GM12878 (cell line): ENCODE measurements at regions not wholly inside any gene's neighbourhood (a gene's known extent, or its start where the extent isn't known, plus 50 kb on each side); places are given as distances from the start of the nearest gene placed in this dataset.

Experiments
- ATAC-seq: fragments of 200-7000 bp; cut with Tn5 transposase; 3 replicates; pipeline ENCODE4 v1.9.1; 2020; ENCODE audit warnings: mild to moderate bottlenecking, moderate library complexity
- BruUV-seq: library from RNA; stranded (reverse); fragments of 400-500 nt; replicated peaks from 2 replicates; lab custom pipeline; 2021; lab: Mats Ljungman, UMichigan
- CTCF ChIA-PET: fragments of 300-600 bp; sonication (Branson Sonifier 250); formaldehyde crosslinking; extraction: SDS; loops from one replicate; lab custom pipeline; 2021; ENCODE audit warnings: inconsistent platforms; lab: Yijun Ruan, JAX
- POLR2A ChIA-PET: fragments of 350-600 bp; formaldehyde crosslinking; extraction: SDS; loops from one replicate; lab custom pipeline; 2021; ENCODE audit warnings: inconsistent platforms; lab: Charles Lee
- RAD21 ChIA-PET: fragments of 300-600 bp; sonication (Branson Sonifier 250); formaldehyde crosslinking; loops from one replicate; lab custom pipeline; 2023; ENCODE audit warnings: antibody characterized with exemption; ENCODE audit not compliant: unreplicated experiment; lab: Charles Lee
- SMC1A ChIA-PET: fragments of 300-600 bp; sonication (Branson Sonifier 250); formaldehyde crosslinking; loops from one replicate; lab custom pipeline; 2023; ENCODE audit not compliant: unreplicated experiment, uncharacterized antibody; lab: Charles Lee
- DNase-seq: peaks from one replicate; pipeline ENCODE4 v3.0.0-alpha.2; 2011; ENCODE audit warnings: low read depth, low spot score
- FAIRE-seq: peaks from 3 replicates; lab custom pipeline; 2011; peaks lifted over from hg19 to GRCh38; lab: Jason Lieb, UNC
- H2AFZ ChIP-seq: 2 replicates; pipeline ENCODE4 v1.6.0; 2011; ENCODE audit warnings: low read depth, low read length, control low read depth; ENCODE audit not compliant: control insufficient read depth
- H3K27ac ChIP-seq: 2 replicates; pipeline ENCODE4 v1.5.1; 2011; ENCODE audit warnings: control low read depth; ENCODE audit not compliant: control insufficient read depth, insufficient read depth
- H3K27me3 ChIP-seq, 2 experiments: replicated peaks in 1 of 2; 2 replicates each; pipeline versions ENCODE4 v1.6.0 to v1.6.1; 2011; ENCODE audit warnings: low read length in 1 of 2; ENCODE audit not compliant: control insufficient read depth in 2 of 2, insufficient read depth in 2 of 2
- H3K36me3 ChIP-seq, 2 experiments: 2 replicates each; pipeline ENCODE4 v1.5.1; 2011; ENCODE audit warnings: low read length in 1 of 2; ENCODE audit not compliant: control insufficient read depth in 2 of 2, insufficient read depth in 2 of 2
- H3K4me1 ChIP-seq: 2 replicates; pipeline ENCODE4 v1.6.1; 2011; ENCODE audit warnings: mild to moderate bottlenecking, low read length, moderate library complexity, mixed read lengths; ENCODE audit not compliant: control insufficient read depth, insufficient read depth
- H3K4me2 ChIP-seq: 2 replicates; pipeline ENCODE4 v1.6.0; 2011; ENCODE audit warnings: control low read depth; ENCODE audit not compliant: control insufficient read depth, insufficient read depth
- H3K4me3 ChIP-seq: fragments of 200-600 bp; sonication (generic); 2 replicates; pipeline ENCODE4 v1.5.1; 2016
- H3K79me2 ChIP-seq: 2 replicates; pipeline ENCODE4 v1.6.0; 2011; ENCODE audit warnings: low read length; ENCODE audit not compliant: control insufficient read depth, insufficient read depth
- H3K9ac ChIP-seq: 2 replicates; pipeline ENCODE4 v1.8.0; 2011; ENCODE audit warnings: low read length, control low read depth, mixed read lengths; ENCODE audit not compliant: control insufficient read depth, insufficient read depth
- H3K9me3 ChIP-seq: replicated peaks from 3 replicates; pipeline ENCODE4 v1.5.1; 2011; ENCODE audit warnings: mild to moderate bottlenecking, low read length; ENCODE audit not compliant: control insufficient read depth, insufficient read depth
- H4K20me1 ChIP-seq: 2 replicates; pipeline ENCODE4 v1.6.0; 2011; ENCODE audit not compliant: control insufficient read depth, insufficient read depth
- ATF7 ChIP-seq: fragments of 450-650 bp; IDR thresholded peaks from 2 replicates; pipeline ENCODE4 v1.6.1; 2016; ENCODE audit warnings: low read depth, mild to moderate bottlenecking
- BACH1 ChIP-seq: fragments of 450-650 bp; IDR thresholded peaks from 2 replicates; pipeline ENCODE4 v1.6.1; 2017; ENCODE audit warnings: mild to moderate bottlenecking, borderline replicate concordance
- BCLAF1 ChIP-seq: fragments of 450-650 bp; IDR thresholded peaks from 2 replicates; pipeline ENCODE4 v1.6.1; 2017; ENCODE audit warnings: antibody characterized with exemption, mild to moderate bottlenecking, moderate library complexity
- CREM ChIP-seq: IDR thresholded peaks from 2 replicates; pipeline ENCODE4 v1.6.1; 2014; ENCODE audit warnings: antibody characterized with exemption, low read depth
- HCFC1 ChIP-seq: fragments of 150-350 bp; IDR thresholded peaks from 2 replicates; pipeline ENCODE4 v1.6.1; 2014; ENCODE audit warnings: low read length
- HDAC2 ChIP-seq: fragments of 200-600 bp; sonication (generic); IDR thresholded peaks from 2 replicates; pipeline ENCODE4 v1.6.1; 2017
- JUNB ChIP-seq: IDR thresholded peaks from 2 replicates; pipeline ENCODE4 v1.6.1; 2016; ENCODE audit warnings: antibody characterized with exemption, mild to moderate bottlenecking
- MYC ChIP-seq: IDR thresholded peaks from 2 replicates; pipeline ENCODE4 v1.6.1; 2011; ENCODE audit warnings: mild to moderate bottlenecking, low read length, moderate library complexity, inconsistent platforms; ENCODE audit not compliant: insufficient read depth, insufficient replicate concordance, insufficient read length, severe bottlenecking
- NFIC ChIP-seq: IDR thresholded peaks from 2 replicates; pipeline ENCODE4 v1.6.1; 2012; ENCODE audit warnings: low read depth, mild to moderate bottlenecking, inconsistent platforms, low read length, moderate library complexity
- NFYB ChIP-seq: IDR thresholded peaks from 2 replicates; pipeline ENCODE4 v1.6.1; 2011; ENCODE audit warnings: low read depth, mild to moderate bottlenecking, low read length, improper control_type of control experiment, moderate library complexity; ENCODE audit not compliant: insufficient read depth
- NR2C1 ChIP-seq: fragments of 450-650 bp; IDR thresholded peaks from 2 replicates; pipeline ENCODE4 v1.6.1; 2017; ENCODE audit warnings: antibody characterized with exemption, mild to moderate bottlenecking, moderate library complexity
- NR2F1 ChIP-seq: fragments of 450-650 bp; conservative IDR thresholded peaks from 2 replicates; pipeline ENCODE4 v1.6.1; 2017; ENCODE audit warnings: mild to moderate bottlenecking
- POU2F2 ChIP-seq: IDR thresholded peaks from 3 replicates; pipeline ENCODE4 v1.6.1; 2011; ENCODE audit warnings: low read depth, mild to moderate bottlenecking, low read length, borderline replicate concordance
- SMAD1 ChIP-seq: fragments of 450-650 bp; IDR thresholded peaks from 2 replicates; pipeline ENCODE4 v1.6.1; 2018; ENCODE audit warnings: mild to moderate bottlenecking, low read depth; ENCODE audit not compliant: partially characterized antibody
- ZNF217 ChIP-seq: fragments of 450-650 bp; IDR thresholded peaks from 2 replicates; pipeline ENCODE4 v1.6.1; 2017; ENCODE audit warnings: antibody characterized with exemption, mild to moderate bottlenecking
- WGBS: methylation state at CpG from one replicate; pipeline ENCODE4 v1.1.6; 2016; ENCODE audit warnings: low lambda C conversion rate; ENCODE audit not compliant: insufficient replicate concordance, insufficient coverage; ENCODE audit errors: missing lambda C conversion rate; 5-methylcytosine and 5-hydroxymethylcytosine counted together
- in situ Hi-C: fragments of 300-500 bp; cut with MboI; formaldehyde crosslinking; loops from 9 replicates; pipeline ENCODE4 v1.14.3; 2018; ENCODE audit warnings: mixed read lengths
- intact Hi-C: fragments of 100-400 bp; cut with micrococcal nuclease; formaldehyde crosslinking; loops from one replicate; pipeline ENCODE4 v1.14.2; 2022; ENCODE audit not compliant: unreplicated experiment
- TF ChIP-seq, protein P1 (sequence below): fragments of 450-650 bp; IDR thresholded peaks from 2 replicates; pipeline ENCODE4 v1.6.1; 2016; ENCODE audit warnings: mild to moderate bottlenecking

- H3K27ac ChIP-seq, result no peak overlapping the region
- H4K20me1 ChIP-seq, result no peaks in the 10 kb centered on the region
- no peak for FAIRE-seq
- no peaks in the 10 kb centered on the region for H3K9me3 ChIP-seq
- CTCF ChIA-PET, result no interaction called here
- H3K9ac ChIP-seq, result no peak overlapping the region
- no peak overlapping the region for H2AFZ ChIP-seq
- WGBS, result 19% methylated on average over 5 of the region's 5 CpGs
- TF ChIP-seq ZNF217 (no peak), NFIC (no peak), ATF7 (no peak), CREM (no peak), JUNB (no peak), HDAC2 (no peak), NR2F1 (no peak), BCLAF1 (no peak), SMAD1 (no peak), NFYB (no peak), MYC (no peak), POU2F2 (no peak), NR2C1 (no peak), BACH1 (no peak), HCFC1 (no peak)
- TF ChIP-seq, protein P1, sequence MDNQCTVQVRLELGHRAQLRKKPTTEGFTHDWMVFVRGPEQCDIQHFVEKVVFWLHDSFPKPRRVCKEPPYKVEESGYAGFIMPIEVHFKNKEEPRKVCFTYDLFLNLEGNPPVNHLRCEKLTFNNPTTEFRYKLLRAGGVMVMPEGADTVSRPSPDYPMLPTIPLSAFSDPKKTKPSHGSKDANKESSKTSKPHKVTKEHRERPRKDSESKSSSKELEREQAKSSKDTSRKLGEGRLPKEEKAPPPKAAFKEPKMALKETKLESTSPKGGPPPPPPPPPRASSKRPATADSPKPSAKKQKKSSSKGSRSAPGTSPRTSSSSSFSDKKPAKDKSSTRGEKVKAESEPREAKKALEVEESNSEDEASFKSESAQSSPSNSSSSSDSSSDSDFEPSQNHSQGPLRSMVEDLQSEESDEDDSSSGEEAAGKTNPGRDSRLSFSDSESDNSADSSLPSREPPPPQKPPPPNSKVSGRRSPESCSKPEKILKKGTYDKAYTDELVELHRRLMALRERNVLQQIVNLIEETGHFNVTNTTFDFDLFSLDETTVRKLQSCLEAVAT, result no peak
- no peak for DNase-seq
- ATAC-seq, result no peak
- H3K36me3 ChIP-seq, result no peaks in the 10 kb centered on the region
- no TSS peak for BruUV-seq
- intact Hi-C loops (no loop called here), in situ Hi-C loops (no loop called here)
- no peaks in the 10 kb centered on the region for H3K4me1 ChIP-seq
- POLR2A ChIA-PET, result no interaction called here
- no peak overlapping the region for H3K4me2 ChIP-seq
- no peak overlapping the region for H3K4me3 ChIP-seq
- RAD21 ChIA-PET, result no interaction called here
- SMC1A ChIA-PET, result no interaction called here
- H3K27me3 ChIP-seq, result no peaks in the 10 kb centered on the region
- H3K79me2 ChIP-seq, result no peaks in the 10 kb centered on the region
Observed at GRCh38 chr6:164142322-164142721, 727.8 kb downstream of the QKI start.
